ENCODE measurements at regions not wholly inside any gene's neighbourhood (a gene's known extent, or its start where the extent isn't known, plus 50 kb on each side); places are given as distances from the start of the nearest gene placed in this dataset.

- Mint-ChIP-seq H3K27ac (no peak overlapping the region), H3K9me3 (ENCODE audit: low read depth) (peaks cover 3% of the 10 kb centered on the region), H3K36me3 (ENCODE audit: insufficient read depth) (no peaks in the 10 kb centered on the region), H3K4me3 (ENCODE audit: low read depth) (no peak overlapping the region), H3K27me3 (no peaks in the 10 kb centered on the region), H3K4me1 (ENCODE audit: low read depth) (peaks cover 2% of the 10 kb centered on the region)
- no peak for DNase-seq (ENCODE audit: low spot score, unreplicated experiment)
- TF ChIP-seq CTCF (IDR thresholded peaks at IDR 0.05; ENCODE audit: unreplicated experiment), result no peak
Measured at GRCh38 chr4:147355032-147355656, 125.8 kb upstream of the EDNRA start.

GRCh38 chr4:147355847-147356246 lies 125.0 kb upstream of the EDNRA start:
- no peak for TF ChIP-seq CTCF (IDR thresholded peaks at IDR 0.05; ENCODE audit: unreplicated experiment)
- H3K9me3 Mint-ChIP-seq (ENCODE audit: low read depth), result peaks cover 3% of the 10 kb centered on the region
- H3K4me3 Mint-ChIP-seq (ENCODE audit: low read depth), result no peak overlapping the region
- H3K27me3 Mint-ChIP-seq, result no peaks in the 10 kb centered on the region
- peaks cover 2% of the 10 kb centered on the region for H3K4me1 Mint-ChIP-seq (ENCODE audit: low read depth)
- DNase-seq (ENCODE audit: low spot score, unreplicated experiment), result no peak
- H3K36me3 Mint-ChIP-seq (ENCODE audit: insufficient read depth), result no peaks in the 10 kb centered on the region
- no peak overlapping the region for H3K27ac Mint-ChIP-seq

GRCh38 chr4:147360301-147360700 lies 120.6 kb upstream of the EDNRA start:
- H3K36me3 Mint-ChIP-seq (ENCODE audit: insufficient read depth), result no peaks in the 10 kb centered on the region
- no peak overlapping the region for H3K27ac Mint-ChIP-seq

GRCh38 chr4:147361726-147362125 lies 119.2 kb upstream of the EDNRA start:
- H3K36me3 Mint-ChIP-seq (ENCODE audit: insufficient read depth), result no peaks in the 10 kb centered on the region
- H3K27me3 Mint-ChIP-seq, result no peaks in the 10 kb centered on the region
- no peak overlapping the region for H3K4me3 Mint-ChIP-seq (ENCODE audit: low read depth)
- peaks cover 15% of the 10 kb centered on the region for H3K4me1 Mint-ChIP-seq (ENCODE audit: low read depth)
- TF ChIP-seq CTCF (IDR thresholded peaks at IDR 0.05; ENCODE audit: unreplicated experiment), result no peak
- no peak overlapping the region for H3K27ac Mint-ChIP-seq
- peaks cover 3% of the 10 kb centered on the region for H3K9me3 Mint-ChIP-seq (ENCODE audit: low read depth)
- DNase-seq (ENCODE audit: low spot score, unreplicated experiment), result no peak

More at GRCh38 chr4:147360301-147360700, 120.6 kb upstream of the EDNRA start:
- peaks cover 15% of the 10 kb centered on the region for H3K4me1 Mint-ChIP-seq (ENCODE audit: low read depth)
- TF ChIP-seq CTCF (IDR thresholded peaks at IDR 0.05; ENCODE audit: unreplicated experiment), result no peak
- H3K9me3 Mint-ChIP-seq (ENCODE audit: low read depth), result peaks cover 3% of the 10 kb centered on the region
- DNase-seq (ENCODE audit: low spot score, unreplicated experiment), result no peak
- H3K4me3 Mint-ChIP-seq (ENCODE audit: low read depth), result no peak overlapping the region
- H3K27me3 Mint-ChIP-seq, result no peaks in the 10 kb centered on the region

GRCh38 chr4:147362938-147363337 lies 118.0 kb upstream of the EDNRA start:
- DNase-seq (ENCODE audit: low spot score, unreplicated experiment), result no peak
- Mint-ChIP-seq H3K27me3 (no peaks in the 10 kb centered on the region), H3K4me3 (ENCODE audit: low read depth) (no peak overlapping the region), H3K36me3 (ENCODE audit: insufficient read depth) (no peaks in the 10 kb centered on the region), H3K27ac (no peak overlapping the region), H3K4me1 (ENCODE audit: low read depth) (peaks cover 15% of the 10 kb centered on the region), H3K9me3 (ENCODE audit: low read depth) (peaks cover 3% of the 10 kb centered on the region)
- TF ChIP-seq CTCF (IDR thresholded peaks at IDR 0.05; ENCODE audit: unreplicated experiment), result no peak

All from progenitor cell of endocrine pancreas (in vitro differentiated cells).